CD14-positive monocyte (primary cell): ENCODE measurements at regions not wholly inside any gene's neighbourhood (a gene's known extent, or its start where the extent isn't known, plus 50 kb on each side); places are given as distances from the start of the nearest gene placed in this dataset.

Experiments used
- DNase-seq, 3 donors: peaks; one replicate each; pipeline ENCODE4 v3.0.0-alpha.2; 2011 to 2022
- H2AFZ ChIP-seq: 2 replicates; pipeline ENCODE4 v1.6.0; 2012; ENCODE audit warnings: mild to moderate bottlenecking, low read depth, low read length, inconsistent platforms; ENCODE audit not compliant: insufficient read depth, poor library complexity, severe bottlenecking
- H3K27ac ChIP-seq, 2 donors: 1 replicate in 1 of 2; 2 replicates in 1 of 2; pipeline ENCODE4 v1.5.1; 2012 to 2013; ENCODE audit warnings: low read length in 2 of 2, control low read depth in 1 of 2, inconsistent platforms in 1 of 2, low read depth in 1 of 2, mild to moderate bottlenecking in 1 of 2
- H3K27me3 ChIP-seq, 2 donors: one replicate each; pipeline versions ENCODE4 v1.6.0 to v1.6.1; 2011 to 2013; ENCODE audit warnings: low read length in 2 of 2; ENCODE audit not compliant: control insufficient read depth in 2 of 2, insufficient read depth in 2 of 2
- H3K36me3 ChIP-seq, 2 donors: replicated peaks in 1 of 2; 1 replicate in 1 of 2; 2 replicates in 1 of 2; pipeline versions ENCODE4 v1.5.1 to v1.6.1; 2012 to 2013; ENCODE audit warnings: low read length in 2 of 2, control low read depth in 1 of 2, inconsistent platforms in 1 of 2, mild to moderate bottlenecking in 1 of 2; ENCODE audit not compliant: insufficient read depth in 2 of 2, control insufficient read depth in 1 of 2
- H3K4me1 ChIP-seq, 2 donors: 1 replicate in 1 of 2; 2 replicates in 1 of 2; pipeline versions ENCODE4 v1.5.1 to v1.6.1; 2012 to 2013; ENCODE audit warnings: low read length in 2 of 2, control low read depth in 1 of 2, inconsistent platforms in 1 of 2, mild to moderate bottlenecking in 1 of 2, moderate library complexity in 1 of 2; ENCODE audit not compliant: insufficient read depth in 2 of 2, control insufficient read depth in 1 of 2
- H3K4me2 ChIP-seq: replicated peaks from 2 replicates; pipeline ENCODE3; 2012; ENCODE audit warnings: low read length, moderate library complexity, mild to moderate bottlenecking; ENCODE audit not compliant: poor library complexity, severe bottlenecking; ENCODE audit errors: extremely low read depth
- H3K4me3 ChIP-seq, 3 experiments: fragments of 200-600 bp in 1 of 3; sonication (generic) in 1 of 3; replicated peaks in 1 of 3; 1 replicate in 2 of 3; 2 replicates in 1 of 3; pipeline ENCODE4 v1.5.1; 2011 to 2013; ENCODE audit warnings: low read length in 3 of 3, mild to moderate bottlenecking in 3 of 3, control low read depth in 2 of 3, low read depth in 2 of 3, inconsistent platforms in 1 of 3, moderate library complexity in 1 of 3
- H3K79me2 ChIP-seq: 2 replicates; pipeline ENCODE4 v1.6.0; 2012; ENCODE audit warnings: mild to moderate bottlenecking, control low read depth, inconsistent platforms, low read length, moderate library complexity; ENCODE audit not compliant: insufficient read depth
- H3K9ac ChIP-seq: 2 replicates; pipeline ENCODE4 v1.6.0; 2017; ENCODE audit warnings: low read length, mild to moderate bottlenecking; ENCODE audit not compliant: insufficient read depth, poor library complexity, severe bottlenecking
- H3K9me3 ChIP-seq, 2 donors: replicated peaks in 1 of 2; 1 replicate in 1 of 2; 2 replicates in 1 of 2; pipeline versions ENCODE4 v1.5.1 to v1.6.1; 2012 to 2013; ENCODE audit warnings: low read length in 2 of 2, control low read depth in 1 of 2; ENCODE audit not compliant: control insufficient read depth in 1 of 2, insufficient read depth in 1 of 2
- H4K20me1 ChIP-seq: 2 replicates; pipeline ENCODE4 v1.6.0; 2012; ENCODE audit warnings: mild to moderate bottlenecking, low read length, control low read depth, moderate library complexity; ENCODE audit not compliant: insufficient read depth
- H3K27ac Mint-ChIP-seq, 7 donors: one replicate each; pipeline ENCODE4 v1.8.0; 2020; ENCODE audit warnings: mild to moderate bottlenecking in 7 of 7, mixed read lengths in 7 of 7, moderate library complexity in 6 of 7, inconsistent platforms in 2 of 7
- H3K27me3 Mint-ChIP-seq, 3 donors: one replicate each; pipeline ENCODE4 v1.8.0; 2021 to 2022; ENCODE audit warnings: low read depth in 3 of 3, mild to moderate bottlenecking in 3 of 3, mixed read lengths in 3 of 3, moderate library complexity in 3 of 3, inconsistent platforms in 1 of 3
- H3K36me3 Mint-ChIP-seq, 2 donors: one replicate each; pipeline ENCODE4 v1.8.0; 2020; ENCODE audit warnings: mixed read lengths in 2 of 2, inconsistent platforms in 1 of 2, mild to moderate bottlenecking in 1 of 2
- H3K4me1 Mint-ChIP-seq: one replicate; pipeline ENCODE4 v1.8.0; 2020; ENCODE audit warnings: mild to moderate bottlenecking, mixed read lengths
- H3K4me3 Mint-ChIP-seq, 2 donors: one replicate each; pipeline ENCODE4 v1.8.0; 2020; ENCODE audit warnings: mild to moderate bottlenecking in 2 of 2, mixed read lengths in 2 of 2, moderate library complexity in 1 of 2
- H3K9me3 Mint-ChIP-seq, 7 donors: one replicate each; pipeline ENCODE4 v1.8.0; 2020 to 2022; ENCODE audit warnings: mixed read lengths in 7 of 7, mild to moderate bottlenecking in 6 of 7, moderate library complexity in 6 of 7, inconsistent platforms in 2 of 7
- WGBS: methylation state at CpG from one replicate; pipeline ENCODE4 v1.1.5; 2013; ENCODE audit warnings: missing lambda C conversion rate; ENCODE audit not compliant: insufficient coverage; 5-methylcytosine and 5-hydroxymethylcytosine counted together
- intact Hi-C, 2 donors: fragments of 100-400 bp; cut with micrococcal nuclease; formaldehyde crosslinking; loops; one replicate each; pipeline versions ENCODE4 v1.15.0 to v1.15.1; 2023
- TF ChIP-seq, protein P1 (sequence below): fragments of 200-600 bp; IDR thresholded peaks from one replicate; pipeline ENCODE4 v1.8.0; 2022; ENCODE audit warnings: antibody characterized with exemption, mild to moderate bottlenecking

DNA sequence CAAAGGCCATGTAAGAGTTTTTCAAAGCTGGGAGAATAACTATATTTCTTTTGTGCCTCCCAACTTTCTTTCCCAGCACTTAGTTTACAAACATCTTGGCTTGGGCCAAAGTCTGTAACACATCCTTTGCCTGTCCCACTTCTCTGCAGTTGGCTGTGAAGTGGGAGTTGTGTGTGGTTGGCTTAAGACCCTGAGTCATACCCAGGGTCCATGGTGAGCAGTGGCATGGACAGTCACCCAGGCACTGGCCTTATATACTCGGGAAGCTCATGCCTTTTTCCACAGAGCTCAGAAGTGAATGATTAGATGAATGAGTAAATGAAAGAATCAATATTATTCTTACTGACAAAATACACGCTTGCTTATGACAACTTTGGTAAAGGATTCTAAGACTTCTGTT lies 231.4 kb downstream of the BLID start:
- Histone ChIP-seq H3K9ac (no peak overlapping the region), H3K79me2 (no peaks in the 10 kb centered on the region), H4K20me1 (no peaks in the 10 kb centered on the region), H3K4me2 (no peak overlapping the region), H3K27ac (no peak overlapping the region), H3K36me3 (no peaks in the 10 kb centered on the region), H3K4me1 (peaks cover 40 to 42% of the 10 kb centered on the region in 2 donors), H3K27me3 (no peaks in the 10 kb centered on the region), H3K9me3 (no peaks in the 10 kb centered on the region), H2AFZ (no peak overlapping the region), H3K4me3 (no peak overlapping the region)
- peaks cover 0 to 2% (median 0%) of the 10 kb centered on the region in 7 donors for H3K9me3 Mint-ChIP-seq
- peaks cover 2 to 5% (median 3%) of the 10 kb centered on the region in 3 donors for H3K27me3 Mint-ChIP-seq
- DNase-seq: no peak
- no peaks in the 10 kb centered on the region for H3K36me3 Mint-ChIP-seq
- intact Hi-C loops: no loop called here
- no peak overlapping the region for H3K27ac Mint-ChIP-seq
- WGBS: no CpG with 5 or more reads among the region's 2 CpGs
- TF ChIP-seq, protein P1, sequence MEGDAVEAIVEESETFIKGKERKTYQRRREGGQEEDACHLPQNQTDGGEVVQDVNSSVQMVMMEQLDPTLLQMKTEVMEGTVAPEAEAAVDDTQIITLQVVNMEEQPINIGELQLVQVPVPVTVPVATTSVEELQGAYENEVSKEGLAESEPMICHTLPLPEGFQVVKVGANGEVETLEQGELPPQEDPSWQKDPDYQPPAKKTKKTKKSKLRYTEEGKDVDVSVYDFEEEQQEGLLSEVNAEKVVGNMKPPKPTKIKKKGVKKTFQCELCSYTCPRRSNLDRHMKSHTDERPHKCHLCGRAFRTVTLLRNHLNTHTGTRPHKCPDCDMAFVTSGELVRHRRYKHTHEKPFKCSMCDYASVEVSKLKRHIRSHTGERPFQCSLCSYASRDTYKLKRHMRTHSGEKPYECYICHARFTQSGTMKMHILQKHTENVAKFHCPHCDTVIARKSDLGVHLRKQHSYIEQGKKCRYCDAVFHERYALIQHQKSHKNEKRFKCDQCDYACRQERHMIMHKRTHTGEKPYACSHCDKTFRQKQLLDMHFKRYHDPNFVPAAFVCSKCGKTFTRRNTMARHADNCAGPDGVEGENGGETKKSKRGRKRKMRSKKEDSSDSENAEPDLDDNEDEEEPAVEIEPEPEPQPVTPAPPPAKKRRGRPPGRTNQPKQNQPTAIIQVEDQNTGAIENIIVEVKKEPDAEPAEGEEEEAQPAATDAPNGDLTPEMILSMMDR: no peak
- no peak overlapping the region for H3K4me3 Mint-ChIP-seq
- peaks cover 45% of the 10 kb centered on the region for H3K4me1 Mint-ChIP-seq

DNA sequence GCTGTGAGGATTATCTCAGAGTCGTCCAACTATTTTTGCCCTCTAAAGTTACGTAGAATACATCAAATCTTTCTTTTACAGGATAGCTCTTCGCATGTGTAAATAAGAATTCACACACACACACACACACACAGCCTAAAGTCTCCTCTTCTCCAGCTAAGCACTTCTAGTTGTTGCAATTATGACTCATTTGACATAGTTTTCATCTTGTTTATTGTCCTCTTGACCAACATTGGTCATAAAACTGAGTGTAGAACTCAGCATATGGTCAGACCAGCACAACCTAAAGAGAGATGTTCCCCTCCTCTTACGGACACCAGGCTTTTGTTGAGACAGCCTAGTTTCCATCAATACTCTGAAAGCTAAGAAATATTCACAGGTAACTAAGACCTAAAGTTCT lies 234.2 kb downstream of the BLID start:
- no peak overlapping the region for H3K4me3 ChIP-seq
- Mint-ChIP-seq H3K9me3 (peaks cover 0 to 3% (median 0%) of the 10 kb centered on the region in 7 donors), H3K4me1 (peaks cover 29% of the 10 kb centered on the region), H3K27ac (no peak overlapping the region), H3K4me3 (no peak overlapping the region), H3K36me3 (no peaks in the 10 kb centered on the region), H3K27me3 (peaks cover under 1 to 6% (median 5%) of the 10 kb centered on the region in 3 donors)
- H4K20me1 ChIP-seq: no peaks in the 10 kb centered on the region
- no peaks in the 10 kb centered on the region for H3K79me2 ChIP-seq
- no peaks in the 10 kb centered on the region for H3K27me3 ChIP-seq
- whole genome bisulfite sequencing: 100% methylated on average over 1 of the region's 4 CpGs
- no peaks in the 10 kb centered on the region for H3K36me3 ChIP-seq
- no peaks in the 10 kb centered on the region for H3K9me3 ChIP-seq
- H2AFZ ChIP-seq: no peak overlapping the region
- no peak overlapping the region for H3K27ac ChIP-seq
- no peak for DNase-seq
- H3K9ac ChIP-seq: no peak overlapping the region
- TF ChIP-seq, protein P1: no peak
- intact Hi-C loops: no loop called here
- no peak overlapping the region for H3K4me2 ChIP-seq
- H3K4me1 ChIP-seq: peaks cover 17 to 18% of the 10 kb centered on the region in 2 donors
